ENCODE measurements at regions not wholly inside any gene's neighbourhood (a gene's known extent, or its start where the extent isn't known, plus 50 kb on each side); places are given as distances from the start of the nearest gene placed in this dataset.

DNA sequence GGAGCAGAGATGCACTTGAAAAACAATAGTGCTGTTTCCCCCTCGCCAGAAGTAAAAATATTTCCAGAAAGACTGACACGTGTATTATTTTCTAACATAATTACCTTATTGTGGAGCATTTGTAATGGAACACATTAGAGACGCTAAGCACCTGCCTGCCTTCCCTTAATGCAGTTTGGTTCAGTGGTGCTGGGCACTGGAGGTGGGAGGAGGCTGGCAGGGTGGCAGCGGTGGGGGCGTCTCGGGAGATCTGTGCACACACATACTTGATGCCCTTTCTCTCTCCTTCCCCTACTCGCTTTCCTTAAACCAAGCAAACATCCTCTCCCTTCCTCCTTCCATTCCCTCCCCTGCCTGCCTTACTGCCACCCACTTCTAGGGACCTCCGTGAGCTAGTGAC lies 156.6 kb upstream of the SDK2 start:
- no TSS peak for BruUV-seq (replicated peaks)

More for the DNA sequence above, 156.6 kb upstream of the SDK2 start:
- ChIA-PET POLR2A (no interaction called here), CTCF (ENCODE audit: low intra/inter-chr PET ratio) (no interaction called here)
- H3K79me2 ChIP-seq (ENCODE audit: control insufficient read depth, insufficient read depth, low read length), result no peaks in the 10 kb centered on the region
- no peak overlapping the region for H2AFZ ChIP-seq (ENCODE audit: low read depth, low read length)
- no peak overlapping the region for H3K4me2 ChIP-seq (ENCODE audit: insufficient read depth, low read length)
- ATAC-seq (no peak), DNase-seq (ENCODE audit: extremely low read depth in 1 of 4, low spot score in 3 of 4) (no peak), FAIRE-seq (no peak)
- H3K9ac ChIP-seq (ENCODE audit: insufficient read depth in 1 of 2, low read depth in 2 of 2, low read length in 2 of 2), result no peak overlapping the region
- no peaks in the 10 kb centered on the region for H3K9me3 ChIP-seq (replicated peaks; ENCODE audit: control insufficient read depth, insufficient read depth, low read depth, low read length)
- H3K4me1 ChIP-seq (replicated peaks in 1 of 2; ENCODE audit: control insufficient read depth in 2 of 2, insufficient read depth in 2 of 2, low read length in 2 of 2), result no peaks in the 10 kb centered on the region
- no peaks in the 10 kb centered on the region for H3K36me3 ChIP-seq (ENCODE audit: control insufficient read depth, insufficient read depth, low read length)
- 0% methylated on average over 8 of the region's 8 CpGs for WGBS (ENCODE audit: insufficient coverage, low coverage, missing lambda C conversion rate)
- H4K20me1 ChIP-seq (replicated peaks; ENCODE audit: control insufficient read depth, insufficient read depth, low read length), result 0 out of 2 replicates have a peak, but pooled peaks cover 4% of the 10 kb centered on the region
- no peaks in the 10 kb centered on the region for H3K9me1 ChIP-seq (ENCODE audit: control insufficient read depth, insufficient read depth, low read length)
- intact Hi-C loops (cut with micrococcal nuclease), result no loop called here
- H3K4me3 ChIP-seq, result no peak overlapping the region
- no peak overlapping the region for H3K27ac ChIP-seq (ENCODE audit: extremely low read depth, low read depth, low read length)
- no peaks in the 10 kb centered on the region; a peak in 1 of 5 replicates for H3K27me3 ChIP-seq (ENCODE audit: control insufficient read depth in 2 of 2, insufficient read depth in 2 of 2, low read length in 2 of 2)
- TF ChIP-seq CBX2 (IDR thresholded peaks at IDR 0.05; ENCODE audit: insufficient read depth, low read length, poor library complexity, severe bottlenecking) (no peak), U2AF1 (optimal IDR thresholded peaks at IDR 0.05; ENCODE audit: low read depth, low read length) (no peak), ZFP91 (CRISPR knock-in tag; IDR thresholded peaks at IDR 0.05) (no peak), SAFB (IDR thresholded peaks at IDR 0.05; ENCODE audit: borderline replicate concordance, low read depth, low read length) (no peak), GABPB1 (CRISPR knock-in tag; IDR thresholded peaks at IDR 0.05) (no peak), TAF1 (IDR thresholded peaks at IDR 0.05; ENCODE audit: control insufficient read depth, extremely low read depth, insufficient read depth, low read length, severe bottlenecking) (no peak), MYBL2 (IDR thresholded peaks at IDR 0.05; ENCODE audit: low read depth) (no peak), MYBL2 (CRISPR knock-in tag; IDR thresholded peaks at IDR 0.05; ENCODE audit: borderline replicate concordance) (no peak), ZBED1 (IDR thresholded peaks at IDR 0.05) (no peak), HDAC6 (IDR thresholded peaks at IDR 0.05; ENCODE audit: low read depth, low read length) (no peak), BCOR (IDR thresholded peaks at IDR 0.05) (no peak), ELF2 (CRISPR knock-in tag; IDR thresholded peaks at IDR 0.05) (no peak), CBFA2T2 (conservative IDR thresholded peaks at IDR 0.05) (no peak), POU5F1 (IDR thresholded peaks at IDR 0.05; ENCODE audit: borderline replicate concordance, low read depth, low read length, partially characterized antibody) (no peak)
- TF ChIP-seq, protein P1, sequence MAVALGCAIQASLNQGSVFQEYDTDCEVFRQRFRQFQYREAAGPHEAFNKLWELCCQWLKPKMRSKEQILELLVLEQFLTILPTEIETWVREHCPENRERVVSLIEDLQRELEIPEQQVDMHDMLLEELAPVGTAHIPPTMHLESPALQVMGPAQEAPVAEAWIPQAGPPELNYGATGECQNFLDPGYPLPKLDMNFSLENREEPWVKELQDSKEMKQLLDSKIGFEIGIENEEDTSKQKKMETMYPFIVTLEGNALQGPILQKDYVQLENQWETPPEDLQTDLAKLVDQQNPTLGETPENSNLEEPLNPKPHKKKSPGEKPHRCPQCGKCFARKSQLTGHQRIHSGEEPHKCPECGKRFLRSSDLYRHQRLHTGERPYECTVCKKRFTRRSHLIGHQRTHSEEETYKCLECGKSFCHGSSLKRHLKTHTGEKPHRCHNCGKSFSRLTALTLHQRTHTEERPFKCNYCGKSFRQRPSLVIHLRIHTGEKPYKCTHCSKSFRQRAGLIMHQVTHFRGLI (CRISPR knock-in tag; IDR thresholded peaks at IDR 0.05), result no peak
- in situ Hi-C loops (cut with MboI), result no loop called here
